Ectodermal cell (in vitro differentiated cells): ENCODE measurements at regions not wholly inside any gene's neighbourhood (a gene's known extent, or its start where the extent isn't known, plus 50 kb on each side); places are given as distances from the start of the nearest gene placed in this dataset.
"Not testable (repeated sequence)": the region's sequence is repeated elsewhere in the genome, so short reads cannot be mapped to it uniquely, and the experiment has no call there.

Experiments
- H3K27ac ChIP-seq: 2 replicates; pipeline ENCODE4 v1.7.0; 2013; ENCODE audit warnings: mild to moderate bottlenecking, low read depth, low read length; ENCODE audit not compliant: insufficient read depth, poor library complexity, severe bottlenecking
- H3K27me3 ChIP-seq: 2 replicates; pipeline ENCODE4 v1.7.0; 2013; ENCODE audit warnings: mild to moderate bottlenecking, low read length; ENCODE audit not compliant: insufficient read depth, control insufficient read depth, poor library complexity, severe bottlenecking
- H3K36me3 ChIP-seq: one replicate; pipeline ENCODE4 v1.7.0; 2013; ENCODE audit warnings: low read length; ENCODE audit not compliant: control insufficient read depth, insufficient read depth
- H3K4me1 ChIP-seq: one replicate; pipeline ENCODE4 v1.7.0; 2013; ENCODE audit warnings: low read length; ENCODE audit not compliant: control insufficient read depth, insufficient read depth
- H3K4me3 ChIP-seq: 2 replicates; pipeline ENCODE4 v1.7.0; 2013; ENCODE audit warnings: low read depth, low read length, control low read depth; ENCODE audit not compliant: insufficient read depth
- H3K9me3 ChIP-seq: 2 replicates; pipeline ENCODE4 v1.7.0; 2013; ENCODE audit warnings: mild to moderate bottlenecking, low read length, moderate library complexity; ENCODE audit not compliant: control insufficient read depth
- WGBS, 2 experiments: methylation state at CpG; one replicate each; pipeline ENCODE4 v1.1.7; 2013; ENCODE audit warnings: missing lambda C conversion rate in 2 of 2; 5-methylcytosine and 5-hydroxymethylcytosine counted together

GRCh38 chr11:23767576-23767975 is 729.3 kb upstream of the LUZP2 start:
- Histone ChIP-seq H3K27ac (no peak overlapping the region), H3K27me3 (no peaks in the 10 kb centered on the region), H3K36me3 (no peaks in the 10 kb centered on the region), H3K4me1 (no peaks in the 10 kb centered on the region), H3K9me3 (peaks cover 4% of the 10 kb centered on the region), H3K4me3 (no peak overlapping the region)
- 91 to 100% methylated on average over 1 of the region's 1 CpG for WGBS, 2 experiments

GRCh38 chr11:23769214-23769613 is 727.6 kb upstream of the LUZP2 start:
- no peak overlapping the region for H3K4me3 ChIP-seq

GRCh38 chr11:23772081-23772480 is 724.8 kb upstream of the LUZP2 start:
- Histone ChIP-seq H3K36me3 (no peaks in the 10 kb centered on the region), H3K27ac (no peak overlapping the region), H3K27me3 (no peaks in the 10 kb centered on the region), H3K4me3 (no peak overlapping the region), H3K4me1 (no peaks in the 10 kb centered on the region), H3K9me3 (peaks cover 4% of the 10 kb centered on the region)
- 82 to 89% methylated on average over 1 of the region's 1 CpG for WGBS, 2 experiments

More at GRCh38 chr11:23769214-23769613, 727.6 kb upstream of the LUZP2 start:
- whole genome bisulfite sequencing, 2 experiments: 91 to 92% methylated on average over 1 of the region's 1 CpG
- no peaks in the 10 kb centered on the region for H3K4me1 ChIP-seq
- peaks cover 4% of the 10 kb centered on the region for H3K9me3 ChIP-seq
- H3K36me3 ChIP-seq: no peaks in the 10 kb centered on the region
- no peak overlapping the region for H3K27ac ChIP-seq
- H3K27me3 ChIP-seq: no peaks in the 10 kb centered on the region

- H3K4me3 ChIP-seq: no peak overlapping the region
Measured at GRCh38 chr11:23778971-23779370, 717.9 kb upstream of the LUZP2 start.

GRCh38 chr11:23780231-23780630 is 716.6 kb upstream of the LUZP2 start:
- no peak overlapping the region for H3K27ac ChIP-seq
- no peaks in the 10 kb centered on the region for H3K4me1 ChIP-seq
- H3K36me3 ChIP-seq: no peaks in the 10 kb centered on the region
- H3K27me3 ChIP-seq: no peaks in the 10 kb centered on the region
- no peak overlapping the region for H3K4me3 ChIP-seq
- no peaks in the 10 kb centered on the region for H3K9me3 ChIP-seq

More at GRCh38 chr11:23778971-23779370, 717.9 kb upstream of the LUZP2 start:
- no peaks in the 10 kb centered on the region for H3K36me3 ChIP-seq
- no peaks in the 10 kb centered on the region for H3K9me3 ChIP-seq
- no peak overlapping the region for H3K27ac ChIP-seq
- H3K27me3 ChIP-seq: no peaks in the 10 kb centered on the region
- H3K4me1 ChIP-seq: no peaks in the 10 kb centered on the region
- WGBS, 2 experiments: 91 to 100% methylated on average over 1 of the region's 1 CpG

GRCh38 chr11:23781803-23782560 is 714.9 kb upstream of the LUZP2 start:
- H3K4me1 ChIP-seq: no peaks in the 10 kb centered on the region
- H3K9me3 ChIP-seq: no peaks in the 10 kb centered on the region
- 83 to 96% methylated on average over 1 to 2 of the region's 4 CpGs for WGBS, 2 experiments
- no peaks in the 10 kb centered on the region for H3K27me3 ChIP-seq
- no peaks in the 10 kb centered on the region for H3K36me3 ChIP-seq
- H3K27ac ChIP-seq: no peak overlapping the region
- H3K4me3 ChIP-seq: no peak overlapping the region

GRCh38 chr11:23786974-23787373 is 709.9 kb upstream of the LUZP2 start:
- H3K27ac ChIP-seq, H3K4me3 ChIP-seq, H3K27me3 ChIP-seq, H3K36me3 ChIP-seq, H3K4me1 ChIP-seq, H3K9me3 ChIP-seq: not testable (repeated sequence)
- 100% methylated on average over 1 of the region's 1 CpG; no CpG with 5 or more reads in 1 of the 2 experiments for WGBS, 2 experiments

GRCh38 chr11:23789200-23789853 is 707.5 kb upstream of the LUZP2 start:
- H3K27ac ChIP-seq: no peak overlapping the region
- no peaks in the 10 kb centered on the region for H3K4me1 ChIP-seq
- no peaks in the 10 kb centered on the region for H3K27me3 ChIP-seq
- H3K4me3 ChIP-seq: no peak overlapping the region
- H3K9me3 ChIP-seq: no peaks in the 10 kb centered on the region
- WGBS, 2 experiments: 91 to 93% methylated on average over 5 of the region's 5 CpGs
- H3K36me3 ChIP-seq: no peaks in the 10 kb centered on the region

GRCh38 chr11:23789938-23790371 is 706.9 kb upstream of the LUZP2 start:
- no peaks in the 10 kb centered on the region for H3K9me3 ChIP-seq
- WGBS, 2 experiments: 91 to 100% methylated on average over 3 to 4 of the region's 4 CpGs
- no peak overlapping the region for H3K27ac ChIP-seq
- H3K4me1 ChIP-seq: no peaks in the 10 kb centered on the region
- H3K27me3 ChIP-seq: no peaks in the 10 kb centered on the region
- no peaks in the 10 kb centered on the region for H3K36me3 ChIP-seq
- no peak overlapping the region for H3K4me3 ChIP-seq

GRCh38 chr11:23797624-23798419 is 699.0 kb upstream of the LUZP2 start:
- Histone ChIP-seq H3K4me3 (no peak overlapping the region), H3K9me3 (no peaks in the 10 kb centered on the region), H3K27me3 (no peaks in the 10 kb centered on the region), H3K27ac (no peak overlapping the region), H3K4me1 (no peaks in the 10 kb centered on the region), H3K36me3 (no peaks in the 10 kb centered on the region)
- WGBS, 2 experiments: 94 to 96% methylated on average over 3 of the region's 3 CpGs
